Osteocyte (in vitro differentiated cells): ENCODE measurements at regions not wholly inside any gene's neighbourhood (a gene's known extent, or its start where the extent isn't known, plus 50 kb on each side); places are given as distances from the start of the nearest gene placed in this dataset.

Experiments used
- DNase-seq: peaks from one replicate; pipeline ENCODE4 v3.0.0; 2021; ENCODE audit warnings: mixed read lengths; ENCODE audit not compliant: unreplicated experiment; ENCODE audit errors: extremely low spot score
- H3K27ac Mint-ChIP-seq: one replicate; pipeline ENCODE4 v1.8.0; 2021; ENCODE audit warnings: mild to moderate bottlenecking, mixed read lengths; ENCODE audit not compliant: unreplicated experiment
- H3K27me3 Mint-ChIP-seq: one replicate; pipeline ENCODE4 v1.8.0; 2021; ENCODE audit warnings: mixed read lengths; ENCODE audit not compliant: unreplicated experiment
- H3K36me3 Mint-ChIP-seq: one replicate; pipeline ENCODE4 v1.8.0; 2021; ENCODE audit warnings: mixed read lengths; ENCODE audit not compliant: unreplicated experiment
- H3K4me1 Mint-ChIP-seq: one replicate; pipeline ENCODE4 v1.8.0; 2021; ENCODE audit warnings: mixed read lengths; ENCODE audit not compliant: unreplicated experiment
- H3K4me3 Mint-ChIP-seq: one replicate; pipeline ENCODE4 v1.8.0; 2021; ENCODE audit warnings: mild to moderate bottlenecking, moderate library complexity, mixed read lengths; ENCODE audit not compliant: unreplicated experiment
- H3K9me3 Mint-ChIP-seq: one replicate; pipeline ENCODE4 v1.8.0; 2021; ENCODE audit warnings: mixed read lengths; ENCODE audit not compliant: unreplicated experiment
- TF ChIP-seq, protein P1 (sequence below): fragments of 200-600 bp; sonication (generic); IDR thresholded peaks from 2 replicates; pipeline ENCODE4 v1.5.0; 2021; ENCODE audit warnings: antibody characterized with exemption, mild to moderate bottlenecking, moderate library complexity

DNA sequence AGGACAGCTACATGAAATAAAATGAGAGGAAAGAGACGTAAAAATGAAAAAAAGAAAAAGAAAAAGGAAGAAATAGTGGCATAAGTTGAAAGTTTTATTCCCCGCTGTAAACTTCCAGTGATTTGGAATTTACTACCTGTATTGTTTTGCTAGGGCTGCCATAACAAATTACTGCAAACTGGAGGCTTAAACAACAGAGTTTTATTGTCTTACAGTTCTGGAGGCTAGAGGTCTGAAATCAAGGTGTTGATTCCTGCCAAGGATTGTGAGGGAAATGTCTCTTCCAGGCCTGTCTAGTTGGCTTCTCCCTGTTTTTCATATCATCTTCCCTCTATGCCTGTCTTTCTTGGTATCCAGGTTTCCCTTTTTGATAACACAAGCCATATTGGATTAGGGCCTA, 119.4 kb upstream of the PACRGL start:
- H3K4me1 Mint-ChIP-seq: no peaks in the 10 kb centered on the region
- no peak for DNase-seq
- no peak overlapping the region for H3K27ac Mint-ChIP-seq
- H3K9me3 Mint-ChIP-seq: no peaks in the 10 kb centered on the region
- peaks cover 12% of the 10 kb centered on the region for H3K36me3 Mint-ChIP-seq
- TF ChIP-seq, protein P1, sequence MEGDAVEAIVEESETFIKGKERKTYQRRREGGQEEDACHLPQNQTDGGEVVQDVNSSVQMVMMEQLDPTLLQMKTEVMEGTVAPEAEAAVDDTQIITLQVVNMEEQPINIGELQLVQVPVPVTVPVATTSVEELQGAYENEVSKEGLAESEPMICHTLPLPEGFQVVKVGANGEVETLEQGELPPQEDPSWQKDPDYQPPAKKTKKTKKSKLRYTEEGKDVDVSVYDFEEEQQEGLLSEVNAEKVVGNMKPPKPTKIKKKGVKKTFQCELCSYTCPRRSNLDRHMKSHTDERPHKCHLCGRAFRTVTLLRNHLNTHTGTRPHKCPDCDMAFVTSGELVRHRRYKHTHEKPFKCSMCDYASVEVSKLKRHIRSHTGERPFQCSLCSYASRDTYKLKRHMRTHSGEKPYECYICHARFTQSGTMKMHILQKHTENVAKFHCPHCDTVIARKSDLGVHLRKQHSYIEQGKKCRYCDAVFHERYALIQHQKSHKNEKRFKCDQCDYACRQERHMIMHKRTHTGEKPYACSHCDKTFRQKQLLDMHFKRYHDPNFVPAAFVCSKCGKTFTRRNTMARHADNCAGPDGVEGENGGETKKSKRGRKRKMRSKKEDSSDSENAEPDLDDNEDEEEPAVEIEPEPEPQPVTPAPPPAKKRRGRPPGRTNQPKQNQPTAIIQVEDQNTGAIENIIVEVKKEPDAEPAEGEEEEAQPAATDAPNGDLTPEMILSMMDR: no peak
- H3K27me3 Mint-ChIP-seq: no peaks in the 10 kb centered on the region
- H3K4me3 Mint-ChIP-seq: no peak overlapping the region

DNA sequence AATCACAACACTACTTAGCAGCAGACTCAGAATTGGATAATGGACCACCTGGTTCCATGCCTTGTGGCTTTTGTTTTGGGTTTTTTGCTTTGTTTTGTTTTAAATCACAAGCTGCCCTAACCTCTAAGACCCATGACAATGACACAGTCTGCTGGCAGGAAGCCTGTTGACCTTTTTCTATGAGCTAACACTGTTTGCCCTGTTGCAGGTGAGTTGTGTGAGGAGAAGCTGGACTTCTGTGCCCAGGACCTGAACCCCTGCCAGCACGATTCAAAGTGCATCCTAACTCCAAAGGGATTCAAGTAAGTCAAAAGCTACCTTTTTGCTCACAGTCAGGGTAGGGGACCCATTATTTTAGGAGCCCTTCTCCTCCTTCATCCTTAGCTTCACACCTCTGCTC, 110.8 kb upstream of the PACRGL start:
- no peak overlapping the region for H3K4me3 Mint-ChIP-seq
- DNase-seq: no peak
- H3K36me3 Mint-ChIP-seq: peaks cover 4% of the 10 kb centered on the region
- H3K9me3 Mint-ChIP-seq: no peaks in the 10 kb centered on the region
- H3K27ac Mint-ChIP-seq: no peak overlapping the region
- H3K4me1 Mint-ChIP-seq: peaks cover 4% of the 10 kb centered on the region
- TF ChIP-seq, protein P1: no peak
- H3K27me3 Mint-ChIP-seq: no peaks in the 10 kb centered on the region

DNA sequence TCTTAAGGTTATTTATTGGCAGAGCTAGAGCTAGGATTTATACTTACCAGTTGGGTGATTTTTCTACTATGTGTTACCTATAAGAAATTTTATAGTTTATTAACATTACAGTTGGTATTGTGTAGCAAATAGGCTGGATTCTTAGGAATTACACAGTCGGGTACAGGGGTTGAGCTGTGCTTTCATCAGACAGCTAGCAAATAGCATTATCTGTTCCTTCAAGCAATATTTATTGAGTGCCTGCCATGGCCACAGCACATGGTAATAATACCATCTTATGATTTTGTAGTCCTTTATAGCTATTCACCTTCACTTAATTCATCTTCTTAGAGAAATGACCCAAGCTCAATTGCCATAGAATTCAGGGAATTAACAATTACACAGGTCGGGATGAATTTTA, 109.4 kb upstream of the PACRGL start:
- peaks cover 4% of the 10 kb centered on the region for H3K36me3 Mint-ChIP-seq
- no peaks in the 10 kb centered on the region for H3K9me3 Mint-ChIP-seq
- TF ChIP-seq, protein P1: no peak
- peaks cover 4% of the 10 kb centered on the region for H3K4me1 Mint-ChIP-seq
- H3K27ac Mint-ChIP-seq: no peak overlapping the region
- H3K4me3 Mint-ChIP-seq: no peak overlapping the region
- H3K27me3 Mint-ChIP-seq: no peaks in the 10 kb centered on the region
- no peak for DNase-seq

DNA sequence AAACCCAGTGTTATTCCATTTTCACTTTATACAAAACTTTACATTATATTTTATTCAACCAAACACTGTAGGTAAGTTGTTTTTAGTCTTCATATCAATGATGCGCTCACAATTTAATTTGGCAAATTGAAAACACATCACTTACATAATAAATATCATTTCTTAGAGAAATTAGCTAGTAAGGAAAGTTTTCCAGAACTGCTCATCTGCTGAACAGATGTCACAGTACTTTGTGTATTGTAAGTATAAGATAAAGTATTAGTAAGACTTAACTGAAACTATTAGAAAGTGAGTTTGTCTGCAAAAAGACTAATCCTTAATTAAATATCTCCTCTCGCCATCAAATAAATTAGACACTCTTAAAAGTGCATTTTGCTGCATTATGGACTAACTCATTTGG, 108.7 kb upstream of the PACRGL start:
- Mint-ChIP-seq H3K27ac (no peak overlapping the region), H3K9me3 (no peaks in the 10 kb centered on the region), H3K36me3 (peaks cover 7% of the 10 kb centered on the region), H3K27me3 (no peaks in the 10 kb centered on the region), H3K4me3 (no peak overlapping the region), H3K4me1 (peaks cover 4% of the 10 kb centered on the region)
- no peak for DNase-seq
- TF ChIP-seq, protein P1: no peak

DNA sequence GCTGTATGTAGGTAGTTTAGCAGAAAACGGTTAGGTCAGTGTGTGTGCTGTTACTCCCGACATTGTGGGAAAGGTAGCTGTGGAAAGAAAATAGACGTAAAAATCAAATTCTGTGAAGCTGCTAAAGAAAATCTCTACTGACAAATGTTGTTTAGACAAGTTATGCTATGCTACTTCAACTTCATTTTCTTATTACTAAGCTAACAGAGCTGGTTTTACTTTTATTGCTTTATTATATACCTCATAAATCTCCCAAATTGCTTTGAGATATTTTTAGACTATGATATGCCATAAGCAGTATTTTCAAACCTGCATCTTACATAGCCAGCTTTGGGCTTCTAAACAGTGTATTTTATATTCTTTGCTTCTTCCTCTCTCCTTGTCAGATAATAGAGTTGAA, 108.2 kb upstream of the PACRGL start:
- Mint-ChIP-seq H3K27me3 (no peaks in the 10 kb centered on the region), H3K4me3 (no peak overlapping the region), H3K27ac (no peak overlapping the region), H3K36me3 (peaks cover 8% of the 10 kb centered on the region), H3K4me1 (peaks cover 4% of the 10 kb centered on the region), H3K9me3 (no peaks in the 10 kb centered on the region)
- TF ChIP-seq, protein P1: no peak
- DNase-seq: no peak
